HG03139 (cell line): ENCODE measurements at regions not wholly inside any gene's neighbourhood (a gene's known extent, or its start where the extent isn't known, plus 50 kb on each side); places are given as distances from the start of the nearest gene placed in this dataset.

Experiments used
- ATAC-seq: cut with Tn5 transposase; IDR thresholded peaks from one replicate; pipeline ENCODE4 v1.9.1; 2021; ENCODE audit not compliant: unreplicated experiment

- no peak for ATAC-seq
Measured at GRCh38 chr11:130582176-130582575, 133.7 kb downstream of the ADAMTS15 start.

- no peak for ATAC-seq
Measured at GRCh38 chr11:130582981-130583380, 134.5 kb downstream of the ADAMTS15 start.

- no peak for ATAC-seq
Measured at GRCh38 chr11:130583801-130584211, 135.4 kb downstream of the ADAMTS15 start.

GRCh38 chr11:130585545-130585944 is 137.1 kb downstream of the ADAMTS15 start:
- ATAC-seq: no peak

- no peak for ATAC-seq
Measured at GRCh38 chr11:130587658-130588057, 139.2 kb downstream of the ADAMTS15 start.

GRCh38 chr11:130588471-130588870 is 140.0 kb downstream of the ADAMTS15 start:
- ATAC-seq: no peak

- no peak for ATAC-seq
Measured at GRCh38 chr11:130592056-130592455, 143.6 kb downstream of the ADAMTS15 start.

- no peak for ATAC-seq
Measured at GRCh38 chr11:130593064-130593463, 144.6 kb downstream of the ADAMTS15 start.

GRCh38 chr11:130598433-130598832 is 150.0 kb downstream of the ADAMTS15 start:
- no peak for ATAC-seq

GRCh38 chr11:130599073-130599654 is 150.7 kb downstream of the ADAMTS15 start:
- no peak for ATAC-seq

GRCh38 chr11:130600139-130600538 is 151.7 kb downstream of the ADAMTS15 start:
- ATAC-seq: no peak

GRCh38 chr11:130600616-130601015 is 152.2 kb downstream of the ADAMTS15 start:
- ATAC-seq: no peak

- ATAC-seq: no peak
Measured at GRCh38 chr11:130601141-130601540, 152.7 kb downstream of the ADAMTS15 start.

- ATAC-seq: no peak
Measured at GRCh38 chr11:130601764-130602460, 153.5 kb downstream of the ADAMTS15 start.

- ATAC-seq: no peak
Measured at GRCh38 chr11:130602641-130603334, 154.3 kb downstream of the ADAMTS15 start.

GRCh38 chr11:130603335-130603906 is 155.0 kb downstream of the ADAMTS15 start:
- ATAC-seq: no peak

- no peak for ATAC-seq
Measured at GRCh38 chr11:130604606-130605005, 156.2 kb downstream of the ADAMTS15 start.

GRCh38 chr11:130606178-130606577 is 157.7 kb downstream of the ADAMTS15 start:
- no peak for ATAC-seq

GRCh38 chr11:130606781-130607511 is 158.5 kb downstream of the ADAMTS15 start:
- ATAC-seq: no peak

GRCh38 chr11:130608287-130608686 is 159.8 kb downstream of the ADAMTS15 start:
- no peak for ATAC-seq
